DMS53 treated with DMSO at 0.1 percent for 48 hours (cell line): ENCODE measurements at regions not wholly inside any gene's neighbourhood (a gene's known extent, or its start where the extent isn't known, plus 50 kb on each side); places are given as distances from the start of the nearest gene placed in this dataset.

Source experiments
- DNase-seq: peaks from one replicate; lab custom pipeline; 2025; ENCODE audit not compliant: unreplicated experiment; lab: John Stamatoyannopoulos, UW

DNA sequence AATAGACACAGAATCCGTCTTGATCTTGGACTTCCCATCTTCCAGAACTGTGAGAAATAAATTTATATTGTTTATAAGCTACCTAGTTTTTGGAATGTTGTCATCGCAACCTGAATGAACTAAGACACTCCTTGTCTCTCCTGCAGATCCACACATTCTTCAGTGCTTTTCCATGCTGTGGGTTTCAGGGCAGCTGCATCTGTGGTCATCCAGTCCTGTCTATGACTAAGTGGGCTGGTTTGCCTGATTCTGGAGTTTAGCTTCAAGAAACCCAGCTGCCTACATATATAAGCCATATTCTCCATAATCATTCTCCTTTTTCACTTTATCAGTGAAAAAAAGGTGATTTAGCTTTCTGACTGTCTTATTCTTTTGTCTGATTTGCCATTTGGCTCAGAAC, 170.3 kb upstream of the KIT start:
- DNase-seq, result no peak

DNA sequence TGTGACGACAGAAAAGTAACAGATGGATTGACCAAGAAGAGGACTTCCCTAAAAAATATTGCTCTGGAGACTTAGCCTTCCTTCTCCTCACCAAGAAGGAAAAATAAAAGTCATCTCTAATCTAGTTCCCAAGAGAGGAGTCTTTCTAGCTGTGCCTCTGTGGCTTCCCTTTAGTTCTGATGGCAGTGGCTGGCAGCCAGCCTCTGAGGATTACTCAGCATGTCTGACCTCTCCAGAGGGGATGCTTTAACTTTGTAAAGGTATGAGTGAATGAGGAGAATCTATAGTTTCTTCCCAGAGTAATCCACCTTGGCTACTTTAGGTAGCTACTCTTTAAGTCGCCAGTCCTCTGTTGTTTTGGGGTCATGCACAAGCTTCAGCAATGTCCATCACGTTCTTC, 163.9 kb upstream of the KIT start:
- DNase-seq, result no peak

DNA sequence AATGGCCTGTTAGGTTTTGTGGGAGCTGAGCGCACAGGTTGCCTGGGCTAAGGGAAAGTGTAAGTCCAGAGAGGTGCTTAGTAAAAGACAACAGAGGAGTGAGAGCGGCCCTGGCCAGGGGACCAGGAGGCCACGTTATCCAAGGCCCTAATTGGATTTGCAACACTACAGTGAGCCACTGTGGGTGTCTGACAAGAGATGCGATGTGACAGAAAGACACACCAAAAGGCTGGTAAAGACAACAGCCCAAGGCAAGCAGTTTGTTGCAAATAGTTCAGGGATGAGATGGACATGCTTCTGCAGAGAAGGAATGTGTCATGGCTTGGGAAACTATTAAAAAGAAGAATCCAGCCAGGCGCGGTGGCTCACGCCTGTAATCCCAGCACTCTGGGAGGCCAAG, 162.7 kb upstream of the KIT start:
- no peak for DNase-seq

DNA sequence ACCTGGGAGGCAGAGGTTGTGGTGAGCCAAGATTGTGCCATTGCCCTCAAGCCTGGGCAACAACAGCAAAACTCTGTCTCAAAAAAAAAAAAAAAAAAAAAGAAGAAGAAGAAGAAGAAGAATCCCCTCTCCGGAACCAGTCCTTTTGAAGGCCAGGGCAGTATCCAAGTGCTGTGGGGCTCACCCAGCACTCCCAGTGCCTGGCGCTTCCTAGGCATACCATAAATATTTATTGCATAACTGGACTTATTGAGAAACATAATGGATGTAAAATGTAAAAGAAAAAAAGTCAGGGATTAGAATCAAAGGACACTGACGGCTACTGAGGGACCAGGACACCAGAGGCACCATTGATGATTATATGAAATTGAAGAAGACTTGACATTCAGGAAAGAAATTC, 162.1 kb upstream of the KIT start:
- DNase-seq, result no peak

DNA sequence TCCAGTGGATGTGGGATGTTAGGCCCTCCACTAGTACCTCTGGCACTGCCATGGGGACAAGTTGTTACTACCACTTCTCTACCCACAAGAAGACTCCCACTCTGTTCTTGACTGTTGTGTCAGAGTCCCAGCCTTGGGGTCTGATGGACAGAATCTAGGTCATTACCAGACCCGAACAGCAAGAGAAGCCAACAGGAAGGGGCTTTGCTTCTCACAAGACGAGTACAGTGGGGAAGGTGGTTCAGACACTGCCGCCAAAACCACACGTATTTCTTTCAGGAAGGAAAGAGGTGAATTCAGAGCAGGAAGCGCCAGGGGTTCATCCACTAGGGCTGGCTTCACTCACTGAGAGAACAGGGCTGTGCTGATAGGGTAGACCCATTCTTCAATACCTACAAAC, 161.3 kb upstream of the KIT start:
- DNase-seq, result no peak

DNA sequence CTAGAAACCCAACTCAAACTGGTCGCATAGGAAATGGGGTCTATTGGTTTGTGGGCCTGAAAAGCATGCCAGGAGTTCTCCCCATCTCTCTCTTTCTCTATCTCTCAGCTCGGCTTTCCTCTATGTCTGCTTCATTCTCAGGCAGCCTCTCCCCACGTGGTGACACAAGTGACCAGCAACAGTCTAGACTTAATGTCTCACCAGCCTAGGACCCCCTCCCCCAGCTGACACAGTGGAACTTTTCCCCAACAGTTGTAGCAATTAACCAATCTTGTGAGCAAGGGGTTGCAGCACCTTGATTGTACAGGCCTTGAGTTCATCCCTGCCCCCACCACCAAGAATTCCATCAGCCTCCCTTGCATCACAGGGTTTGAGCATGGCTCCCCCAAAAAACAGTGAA, 159.8 kb upstream of the KIT start:
- DNase-seq, result no peak

DNA sequence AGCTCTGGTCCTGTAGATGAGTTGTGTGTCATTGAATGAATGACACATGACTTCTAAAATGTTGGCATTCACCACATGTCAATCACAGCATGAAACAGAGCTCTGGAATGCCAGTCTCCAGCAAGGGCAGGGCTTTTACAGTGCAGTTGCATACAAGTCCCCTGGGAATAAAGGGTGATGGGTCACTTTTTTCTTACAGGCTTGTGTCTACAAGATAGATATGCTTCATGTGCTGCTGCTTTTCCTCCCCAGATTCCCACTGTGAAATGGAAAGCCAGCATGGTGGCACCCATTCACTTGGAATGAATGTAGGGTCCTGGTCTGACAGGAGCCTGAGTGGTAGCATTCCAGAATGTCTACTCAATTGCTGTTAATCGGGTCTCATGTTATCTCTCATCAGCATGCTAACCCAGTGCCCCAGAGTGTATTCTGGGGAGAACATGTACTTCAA, 159.1 kb upstream of the KIT start:
- no peak for DNase-seq

DNA sequence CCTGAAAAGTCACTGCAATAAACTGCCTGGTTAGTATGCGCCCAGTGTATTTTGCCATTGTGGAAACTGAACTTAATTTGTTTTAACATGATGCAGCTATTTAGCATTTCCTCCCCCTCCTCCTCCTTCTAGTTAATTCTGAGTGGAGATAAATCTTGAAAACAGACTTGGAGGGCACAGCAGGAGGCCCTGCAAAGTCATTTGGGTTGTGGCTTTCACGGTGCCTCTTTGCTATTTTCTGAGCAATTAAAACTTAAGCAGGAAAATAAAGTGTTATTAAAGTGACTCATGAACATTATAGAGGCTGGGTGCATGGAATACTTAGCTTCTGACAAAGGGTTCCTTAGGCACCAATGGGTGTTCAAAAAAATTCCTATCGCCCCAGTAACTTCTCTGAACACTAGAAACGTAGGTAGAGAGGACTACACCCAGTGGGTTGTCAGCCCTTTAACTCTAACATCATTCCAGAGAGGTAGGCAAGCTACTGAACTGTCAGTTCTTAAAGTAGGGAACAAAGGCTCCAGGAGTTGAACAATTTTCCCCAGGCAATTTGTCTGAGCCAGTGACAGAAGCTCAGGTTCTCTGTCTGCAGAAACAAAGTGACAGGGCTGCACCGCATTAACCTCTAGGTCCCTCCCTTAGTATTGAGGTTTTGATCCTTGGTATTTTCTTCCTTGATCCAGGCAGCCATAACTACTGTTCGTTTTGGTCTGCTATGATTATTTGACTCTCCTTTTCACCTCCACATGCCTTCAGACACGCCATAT, 158.3 kb upstream of the KIT start:
- no peak for DNase-seq

DNA sequence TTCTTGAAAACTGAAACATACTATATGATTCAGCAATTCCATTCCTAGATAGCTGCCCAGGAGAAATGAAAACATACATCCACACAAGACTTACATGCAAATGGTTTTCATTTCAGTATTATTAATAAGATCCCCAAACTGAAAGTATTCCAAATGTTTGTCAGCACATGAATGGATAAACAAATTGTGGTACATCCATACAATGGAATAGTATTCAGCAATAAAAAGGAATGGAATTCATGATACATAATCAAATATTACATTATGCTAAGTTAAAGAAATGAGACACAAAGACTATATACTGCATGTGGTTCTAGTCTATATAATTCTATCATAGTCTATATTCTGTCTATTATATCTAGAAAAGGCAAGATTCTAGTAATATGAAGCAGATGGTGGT, 152.4 kb upstream of the KIT start:
- DNase-seq, result no peak

DNA sequence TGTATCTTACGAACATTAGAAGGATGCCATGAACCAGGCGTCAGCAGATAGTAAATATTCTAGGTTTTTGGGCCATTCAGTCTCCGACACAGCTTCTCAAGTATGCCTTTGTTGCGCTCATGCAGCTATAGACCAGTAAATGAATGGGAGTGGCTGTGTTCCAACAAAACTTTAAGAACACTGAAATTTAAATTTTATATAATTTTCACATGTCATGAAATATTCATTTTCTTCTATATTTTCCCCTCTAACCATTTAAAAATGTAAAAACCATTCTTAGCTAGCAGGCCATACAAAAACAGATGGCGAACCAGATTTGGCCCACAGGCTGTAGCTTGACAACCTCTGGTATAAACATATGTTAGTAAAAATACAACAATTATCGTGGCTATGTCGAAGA, 151.8 kb upstream of the KIT start:
- no peak for DNase-seq

DNA sequence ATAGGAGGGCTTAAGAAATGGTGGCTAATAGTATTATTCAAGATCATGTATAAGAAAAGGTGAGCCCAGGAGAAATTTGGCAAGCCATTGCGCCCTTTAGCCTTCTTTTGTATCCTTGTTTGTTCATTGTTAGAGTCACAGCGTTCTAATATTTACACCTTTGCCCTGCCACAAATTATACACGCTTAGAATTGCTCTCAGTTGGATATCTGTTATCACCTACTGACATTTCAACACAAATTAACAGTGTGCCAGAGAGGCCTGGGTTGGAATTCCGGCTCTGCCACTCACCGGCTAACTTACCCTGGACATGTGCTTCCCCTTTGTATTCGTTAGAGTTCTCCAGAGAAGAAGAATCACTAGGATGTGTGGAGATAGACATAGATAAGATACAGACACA, 148.7 kb upstream of the KIT start:
- DNase-seq, result no peak

DNA sequence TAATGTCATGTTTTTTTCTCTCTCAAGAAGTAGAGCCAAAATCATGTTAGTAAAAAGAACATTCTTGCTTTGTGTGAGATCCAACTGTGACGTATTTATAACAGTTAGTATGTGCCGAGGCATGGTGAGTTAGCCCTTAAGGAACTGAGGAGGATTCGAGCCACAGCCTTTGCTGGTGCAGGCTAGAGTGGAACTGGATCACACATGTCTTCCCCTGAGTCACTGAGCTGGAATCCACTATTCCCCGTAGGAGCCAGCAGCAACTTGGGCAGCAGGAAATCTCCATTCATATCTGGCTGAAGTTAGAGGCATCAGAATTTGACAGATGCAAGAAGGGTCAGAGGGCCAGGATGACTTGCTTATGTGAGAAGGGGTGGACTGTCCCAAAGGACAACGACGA, 144.6 kb upstream of the KIT start:
- DNase-seq, result no peak

DNA sequence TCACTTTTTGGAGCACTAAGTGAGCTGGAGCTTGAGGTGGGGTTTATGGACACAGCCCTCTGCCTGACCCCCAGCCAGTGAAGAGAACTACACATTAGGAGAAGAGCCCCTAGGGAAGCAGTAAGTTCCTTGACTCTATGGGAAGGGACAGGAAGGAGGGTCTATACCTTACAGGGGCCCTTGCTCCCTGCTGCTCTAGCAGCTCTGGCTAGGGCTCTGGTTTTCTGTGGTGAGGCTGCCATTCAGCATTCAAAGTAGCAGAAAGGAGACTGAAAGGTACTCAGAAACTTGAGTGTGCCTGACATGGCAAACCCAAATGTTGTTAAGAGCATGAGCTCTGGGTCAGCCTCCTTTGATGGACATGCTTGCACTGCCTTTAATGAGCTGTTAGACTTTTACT, 144.0 kb upstream of the KIT start:
- DNase-seq, result no peak

DNA sequence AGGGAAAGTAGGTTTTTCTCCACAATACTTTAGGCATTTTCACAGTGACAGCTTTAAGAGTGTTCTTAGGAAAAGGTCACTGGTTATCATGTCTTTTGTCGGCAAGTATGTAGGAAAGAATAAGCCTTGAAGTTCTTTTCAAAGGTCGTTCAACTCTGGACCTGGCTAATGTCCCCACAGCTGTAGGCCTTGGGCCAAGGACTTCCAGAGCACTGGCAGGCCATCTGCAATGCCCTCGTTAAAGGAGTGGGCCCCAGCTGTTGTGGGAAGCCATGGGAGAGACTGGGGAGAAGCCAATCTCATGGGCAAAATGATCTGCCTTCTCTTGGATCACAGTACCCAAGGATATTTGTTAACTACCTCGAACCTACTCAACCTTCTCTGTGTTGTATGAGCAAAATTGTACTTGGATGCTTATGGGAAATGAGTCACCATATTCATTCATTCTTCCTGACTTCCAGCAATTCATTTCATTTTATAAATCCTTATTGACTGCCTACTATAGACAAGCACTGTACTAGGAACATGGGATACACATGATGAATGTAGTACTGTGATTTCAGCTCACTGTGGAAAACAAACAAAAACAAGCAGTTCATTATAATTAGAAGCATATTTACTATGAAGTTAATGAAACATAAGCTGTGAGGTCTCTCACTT, 141.1 kb upstream of the KIT start:
- no peak for DNase-seq

DNA sequence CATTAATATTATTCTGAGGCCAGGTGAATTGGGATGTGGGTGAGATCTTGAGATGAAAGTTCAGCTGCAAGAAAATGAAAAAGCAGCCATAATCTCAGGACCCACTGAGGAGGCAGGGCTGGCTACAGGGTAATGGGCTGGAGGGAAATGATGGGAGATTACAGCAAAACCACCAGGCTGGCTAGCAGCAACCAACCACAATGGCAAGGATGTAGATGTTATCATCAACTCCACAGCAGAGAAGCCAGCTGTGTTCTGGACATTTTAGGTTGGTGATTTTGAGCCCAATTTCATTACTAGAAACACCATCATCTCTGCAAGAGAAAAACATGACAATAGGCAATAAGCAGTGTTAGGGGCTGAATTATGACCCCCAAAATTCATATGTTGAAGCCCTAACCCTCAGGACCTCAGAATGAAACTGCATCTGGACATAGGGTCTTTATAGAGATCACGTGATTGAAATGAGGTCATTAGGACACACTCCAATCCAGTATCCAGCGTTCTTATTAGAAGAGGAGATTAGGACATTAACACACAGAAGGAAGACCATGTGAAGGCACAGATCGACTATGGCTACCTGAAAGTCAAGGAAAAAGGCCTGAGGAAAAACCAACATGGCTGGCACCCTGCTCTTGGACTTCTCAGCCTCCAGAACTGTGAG, 139.8 kb upstream of the KIT start:
- DNase-seq, result no peak

DNA sequence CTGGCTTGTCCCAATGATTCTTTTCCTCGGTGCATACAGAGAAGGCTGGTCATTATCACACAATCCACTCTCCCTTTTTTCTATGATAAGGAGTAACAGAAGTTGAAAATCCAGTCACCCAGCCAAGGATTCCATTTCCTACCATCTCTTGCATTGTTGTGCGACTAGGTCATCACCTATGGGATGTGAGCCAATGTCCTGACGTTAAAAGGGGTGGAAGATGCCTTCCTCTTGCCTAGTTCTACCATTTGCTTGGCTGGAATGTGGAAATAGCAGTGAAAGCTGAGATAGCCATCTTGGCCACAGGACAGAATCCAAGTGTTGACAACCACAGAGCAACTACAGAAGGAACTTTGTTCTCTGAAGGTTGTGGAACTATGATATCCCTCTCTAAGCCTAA, 132.2 kb upstream of the KIT start:
- DNase-seq, result no peak

DNA sequence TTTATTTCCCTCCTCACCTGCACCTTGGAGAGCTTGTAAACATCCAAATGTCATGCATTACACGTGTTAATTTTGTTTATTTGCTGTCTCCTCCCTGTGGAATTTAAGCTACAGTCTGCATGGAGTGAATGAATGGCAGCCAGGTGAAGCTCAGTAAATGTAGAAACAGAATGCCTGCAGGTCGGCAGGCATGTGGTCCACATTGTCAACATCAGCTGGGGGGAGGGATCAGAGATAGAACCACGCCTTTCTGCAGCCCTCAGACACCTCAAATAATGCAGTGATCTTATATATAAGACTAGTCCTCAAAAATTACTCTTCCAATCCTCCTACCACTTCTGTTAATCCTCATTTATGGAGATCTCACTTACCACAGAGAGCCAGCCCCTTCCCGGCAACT, 131.2 kb upstream of the KIT start:
- DNase-seq, result no peak

DNA sequence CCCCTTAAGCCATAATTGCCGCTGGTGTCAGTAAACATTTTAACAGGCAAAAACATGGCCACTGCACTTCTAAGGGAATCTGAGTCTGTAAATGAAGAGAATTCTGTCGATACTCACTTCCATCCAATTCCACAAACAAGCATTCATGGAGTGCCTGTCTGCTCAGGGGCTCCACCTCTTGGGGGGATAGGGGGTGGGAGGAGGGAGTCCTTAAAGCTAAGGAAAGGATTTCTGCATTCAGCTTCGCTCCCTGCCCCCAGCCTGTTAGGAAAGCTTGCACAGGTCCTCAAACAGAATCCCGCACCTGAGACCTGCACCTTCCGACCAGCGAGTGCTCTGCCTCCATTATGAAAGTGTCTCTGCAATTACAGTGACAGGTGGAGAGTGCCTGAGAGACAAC, 130.2 kb upstream of the KIT start:
- DNase-seq, result no peak

DNA sequence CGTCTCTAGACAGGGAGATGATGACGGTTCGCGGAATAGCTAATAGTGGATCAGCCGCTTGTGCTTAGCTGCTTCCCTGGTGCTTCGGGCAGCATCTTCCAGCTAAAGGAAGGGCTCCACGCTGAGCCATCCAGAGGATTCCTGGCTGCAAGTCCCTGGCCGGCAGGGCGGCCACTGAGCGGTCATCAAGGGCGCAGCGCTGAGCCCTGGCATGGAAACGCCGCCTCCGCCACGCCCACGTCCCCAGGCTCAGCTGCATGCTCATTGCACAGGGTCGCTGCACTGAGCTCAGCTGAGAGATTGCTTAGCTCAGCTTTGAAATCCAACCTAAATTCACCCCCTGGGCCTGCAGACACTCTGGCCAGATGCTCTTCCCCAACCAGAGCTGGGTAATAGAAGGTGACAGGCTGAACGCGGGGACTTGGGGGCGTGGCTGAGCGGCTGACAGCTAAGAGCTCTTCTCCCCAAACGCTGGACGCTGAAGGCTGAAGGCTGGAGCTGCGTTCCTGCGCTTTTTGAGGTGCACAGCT, 118.2 kb upstream of the KIT start:
- peak; percentile 38 for DNase-seq

DNA sequence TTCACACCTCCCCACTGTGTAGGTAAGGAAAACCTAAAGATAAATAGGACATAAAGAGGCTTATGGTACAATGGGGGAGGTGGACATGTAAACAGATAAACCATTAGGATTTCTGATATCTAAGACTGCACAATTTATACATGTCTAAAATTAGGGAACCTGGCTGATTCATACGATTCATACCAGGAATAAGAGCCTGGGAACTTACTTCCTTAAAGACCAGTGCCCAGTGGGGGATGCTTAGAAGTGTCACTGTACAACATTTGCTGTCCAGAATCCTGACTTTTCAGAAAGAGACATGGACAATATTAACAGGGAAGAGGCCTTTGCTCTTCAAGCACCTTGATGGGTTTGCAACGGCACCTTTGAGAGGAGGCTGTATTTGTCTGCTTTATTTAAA, 116.8 kb upstream of the KIT start:
- no peak for DNase-seq

DNA sequence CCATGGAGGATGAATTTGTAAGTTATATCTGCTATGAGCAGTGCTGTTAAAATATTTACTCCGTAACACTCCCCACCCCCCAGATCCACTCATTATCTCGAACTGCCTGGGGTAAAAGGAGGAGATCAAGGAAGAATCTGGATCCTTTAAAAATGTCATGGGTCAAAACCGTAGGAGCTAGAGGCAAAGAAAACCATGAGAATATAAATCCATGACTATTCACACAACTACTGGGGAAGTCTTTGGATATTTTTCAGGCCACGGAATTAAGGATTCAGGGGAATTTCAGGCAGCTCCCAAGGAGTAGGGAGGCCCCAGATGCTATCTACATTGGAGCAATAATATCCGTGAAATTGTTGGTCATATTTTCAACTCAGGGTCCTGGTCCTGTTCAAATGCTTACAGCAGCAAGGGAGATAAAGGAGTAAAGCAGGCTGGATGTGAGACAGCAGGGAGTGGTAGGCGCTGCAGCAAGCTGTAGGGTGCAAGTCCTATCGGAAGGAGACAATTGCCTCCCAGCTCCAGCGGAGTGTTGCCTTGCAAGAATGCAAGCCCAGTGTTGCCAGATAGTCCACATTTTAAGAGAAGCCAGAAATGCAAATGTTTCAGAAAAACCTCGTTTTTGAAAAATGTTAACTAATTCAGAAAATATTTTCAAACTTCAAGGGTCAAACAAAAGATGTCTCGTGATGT, 116.2 kb upstream of the KIT start:
- no peak for DNase-seq

DNA sequence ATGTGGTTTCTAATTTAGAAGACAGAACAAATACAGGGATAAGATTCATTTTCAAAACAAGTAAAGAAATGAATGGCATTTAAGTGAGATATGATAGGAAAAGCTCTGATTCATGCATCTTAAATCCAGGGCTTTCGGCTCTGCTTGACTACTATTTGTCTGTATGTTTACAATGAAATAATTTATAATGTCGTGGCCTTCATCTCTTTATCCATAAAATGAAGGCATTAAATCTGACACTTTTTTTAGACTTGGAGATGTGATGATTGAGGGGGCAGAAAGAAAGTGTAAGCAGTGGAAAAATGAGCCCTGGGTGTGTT, 115.7 kb upstream of the KIT start:
- DNase-seq, result no peak
